Upper lobe of left lung (tissue), 4 donors: ENCODE measurements at regions not wholly inside any gene's neighbourhood (a gene's known extent, or its start where the extent isn't known, plus 50 kb on each side); places are given as distances from the start of the nearest gene placed in this dataset.

Experiments used
- CTCF ChIP-seq, 6 experiments: fragments of 450-650 bp in 4 of 6; fragments of 200-600 bp in 2 of 6; sonication (generic) in 2 of 6; IDR thresholded peaks; one replicate each; pipeline ENCODE4 v1.5.1; 2016 to 2019; ENCODE audit warnings: antibody characterized with exemption in 6 of 6
- EP300 ChIP-seq, 4 donors: sonication (generic); formaldehyde crosslinking; IDR thresholded peaks; one replicate each; pipeline ENCODE4 v1.5.1; 2017; ENCODE audit warnings: antibody characterized with exemption in 4 of 4, control low read depth in 2 of 4
- POLR2A ChIP-seq, 4 donors: fragments of 450-650 bp; IDR thresholded peaks; one replicate each; pipeline ENCODE4 v1.5.1; 2016 to 2017; ENCODE audit warnings: antibody characterized with exemption in 4 of 4, mild to moderate bottlenecking in 2 of 4

DNA sequence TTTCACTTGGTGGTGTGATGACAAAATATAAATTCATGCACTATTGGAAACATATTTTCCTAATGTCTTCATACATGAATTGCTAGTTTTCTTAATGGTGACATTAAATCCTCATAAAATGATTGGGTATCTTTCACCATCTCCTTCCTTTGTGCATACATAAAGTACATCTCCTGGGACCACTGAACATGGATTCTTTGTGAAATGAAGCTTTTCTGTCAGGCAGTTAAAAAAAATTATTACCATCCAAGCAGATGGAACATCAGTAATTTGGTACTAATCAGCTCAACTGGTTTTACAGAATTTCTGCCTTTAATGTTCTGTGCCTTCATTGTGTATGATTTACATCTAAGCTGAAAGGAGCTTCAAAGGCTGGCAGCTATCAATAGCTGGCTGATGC is 891.7 kb upstream of the SLC10A2 start:
- TF ChIP-seq CTCF (IDR thresholded peaks at IDR 0.05) (no peak), POLR2A (IDR thresholded peaks at IDR 0.05) (no peak), EP300 (IDR thresholded peaks at IDR 0.05) (no peak)
